22Rv1 (cell line): ENCODE measurements at regions not wholly inside any gene's neighbourhood (a gene's known extent, or its start where the extent isn't known, plus 50 kb on each side); places are given as distances from the start of the nearest gene placed in this dataset.

Experiments
- CTCF ChIP-seq: fragments of 450-650 bp; IDR thresholded peaks from 2 replicates; pipeline ENCODE4 v1.5.1; 2017; ENCODE audit warnings: mild to moderate bottlenecking
- ZFX ChIP-seq: fragments of 450-650 bp; IDR thresholded peaks from 2 replicates; pipeline ENCODE4 v1.6.1; 2017; ENCODE audit warnings: antibody characterized with exemption, borderline replicate concordance

DNA sequence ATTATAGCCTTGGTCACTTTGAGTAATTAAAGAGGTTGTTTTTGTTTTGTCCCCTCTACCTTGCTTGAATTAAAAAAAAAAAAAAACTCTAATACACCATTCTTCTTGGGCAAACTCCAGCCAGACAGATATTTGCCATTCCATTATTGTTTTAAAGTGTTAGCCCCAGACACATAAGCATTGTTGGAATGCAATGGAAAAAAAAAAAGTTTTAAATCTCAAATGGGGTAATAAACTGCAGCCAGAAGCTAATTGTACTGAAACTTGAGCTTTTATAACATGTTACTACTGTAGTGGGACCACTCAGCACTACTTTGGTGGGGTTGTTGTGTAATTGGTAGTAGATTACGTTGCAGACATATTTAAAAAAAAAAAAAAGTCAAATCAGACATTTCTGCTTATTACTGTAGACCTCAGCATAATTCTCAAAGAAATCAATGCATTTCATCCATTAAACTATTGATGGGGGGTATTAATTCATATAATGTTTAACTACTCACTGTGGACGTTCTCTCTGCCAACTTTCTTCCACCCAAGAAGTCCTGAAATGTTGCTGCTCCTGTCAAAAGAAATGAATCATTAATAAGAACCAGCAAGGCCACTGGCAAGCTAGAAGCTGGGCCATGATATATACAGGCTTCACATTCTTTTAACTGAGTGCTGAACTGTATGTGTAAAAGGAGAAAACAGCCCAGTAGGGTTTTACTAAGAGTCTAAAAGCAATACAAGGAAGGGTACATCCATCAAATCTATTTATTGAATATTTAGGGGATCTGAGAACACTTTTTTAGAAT is 626.6 kb upstream of the SOX9 start:
- no peak for TF ChIP-seq CTCF
- no peak for TF ChIP-seq ZFX
